GM21825 (cell line): ENCODE measurements at regions not wholly inside any gene's neighbourhood (a gene's known extent, or its start where the extent isn't known, plus 50 kb on each side); places are given as distances from the start of the nearest gene placed in this dataset.
"Not testable (repeated sequence)": the region's sequence is repeated elsewhere in the genome, so short reads cannot be mapped to it uniquely, and the experiment has no call there.

ENCODE experiments used
- ATAC-seq: cut with Tn5 transposase; IDR thresholded peaks from one replicate; pipeline ENCODE4 v1.9.1; 2021; ENCODE audit warnings: mild to moderate bottlenecking, moderate library complexity; ENCODE audit not compliant: unreplicated experiment

DNA sequence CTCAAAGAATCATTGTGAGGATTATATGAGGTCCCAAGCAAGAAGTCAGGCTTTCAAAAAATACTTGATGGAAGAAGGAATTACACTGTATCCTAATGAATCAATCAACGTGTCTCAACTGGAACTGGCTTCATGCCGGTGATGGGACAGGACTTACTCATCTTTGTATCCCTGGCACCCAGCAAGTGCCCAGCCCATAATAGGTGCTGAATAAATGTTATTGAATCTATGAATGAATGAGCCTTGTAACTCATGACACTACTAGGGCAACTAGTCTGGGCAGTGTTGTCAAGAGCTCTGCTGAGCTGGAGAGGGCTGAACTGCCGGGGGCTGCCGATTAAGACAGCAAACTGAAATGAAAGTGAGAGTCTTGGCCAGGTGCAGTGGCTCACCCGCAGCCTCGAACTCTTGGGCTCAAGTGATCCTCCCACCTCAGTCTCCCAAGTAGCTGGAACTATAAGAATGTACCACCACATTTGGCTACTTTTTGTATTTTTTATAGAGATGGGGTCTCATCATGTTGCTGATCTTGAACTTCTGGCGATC is 87.2 kb upstream of the KIF5B start:
- no peak for ATAC-seq

GRCh38 chr10:32142646-32143045 is 86.4 kb upstream of the KIF5B start:
- no peak for ATAC-seq

- no peak for ATAC-seq
These were observed 85.0 kb upstream of the KIF5B start for GRCh38 chr10:32141018-32141807.

- ATAC-seq, result no peak
These were observed 84.2 kb upstream of the KIF5B start for GRCh38 chr10:32140403-32140802.

GRCh38 chr10:32139223-32140073 is 83.2 kb upstream of the KIF5B start:
- ATAC-seq, result no peak

DNA sequence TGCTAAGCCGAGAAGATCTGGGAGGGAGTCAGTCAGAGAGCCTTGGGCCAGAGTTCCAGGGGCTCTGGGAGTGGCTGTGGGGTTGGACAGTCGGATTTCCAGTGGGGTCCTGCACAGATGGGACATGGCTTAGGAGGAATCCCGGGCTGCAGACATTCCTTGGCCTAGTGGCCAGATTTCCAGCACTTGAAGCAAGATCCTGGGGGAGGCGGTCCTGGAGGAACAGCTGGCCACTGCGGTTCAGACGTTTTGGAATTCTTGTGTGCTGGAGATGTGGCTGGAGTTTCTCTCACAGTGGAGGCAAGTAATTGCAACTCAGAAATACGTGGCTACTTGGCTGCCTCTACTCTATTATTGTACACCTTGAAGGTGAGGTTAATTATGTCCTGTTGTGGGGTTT is 80.7 kb upstream of the KIF5B start:
- not testable (repeated sequence) for ATAC-seq

GRCh38 chr10:32135796-32136195 is 79.6 kb upstream of the KIF5B start:
- ATAC-seq, result not testable (repeated sequence)

DNA sequence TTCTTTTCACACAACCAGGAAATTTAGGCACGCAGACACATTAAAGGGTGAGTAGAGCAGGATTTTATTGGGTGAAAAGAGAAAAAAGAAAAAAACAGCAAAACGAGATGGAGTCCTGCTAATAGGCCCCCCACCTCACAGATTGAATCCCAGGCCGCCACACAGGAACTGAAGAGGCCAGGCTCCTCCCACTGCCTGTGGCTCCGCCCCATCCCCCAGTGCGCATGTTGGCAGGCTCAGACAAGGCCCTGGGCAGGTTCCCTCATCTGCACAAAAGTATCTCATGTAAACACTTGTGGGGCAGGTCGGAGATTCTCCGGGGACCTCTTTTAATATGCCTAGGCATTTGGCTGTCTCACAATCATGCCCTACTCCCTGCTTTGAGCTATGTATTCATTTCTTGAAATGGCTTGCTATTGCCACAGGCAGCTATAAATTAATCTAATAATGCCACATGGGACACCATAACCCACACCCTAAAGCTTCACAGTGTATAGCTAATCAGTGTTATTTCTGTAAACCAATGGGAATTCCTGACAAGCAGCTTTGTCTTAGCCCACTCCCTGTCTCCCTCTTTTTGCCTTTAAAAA is 76.2 kb upstream of the KIF5B start:
- ATAC-seq, result no peak

GRCh38 chr10:32131388-32131787 is 75.2 kb upstream of the KIF5B start:
- ATAC-seq, result no peak

GRCh38 chr10:32130788-32131187 is 74.6 kb upstream of the KIF5B start:
- no peak for ATAC-seq

DNA sequence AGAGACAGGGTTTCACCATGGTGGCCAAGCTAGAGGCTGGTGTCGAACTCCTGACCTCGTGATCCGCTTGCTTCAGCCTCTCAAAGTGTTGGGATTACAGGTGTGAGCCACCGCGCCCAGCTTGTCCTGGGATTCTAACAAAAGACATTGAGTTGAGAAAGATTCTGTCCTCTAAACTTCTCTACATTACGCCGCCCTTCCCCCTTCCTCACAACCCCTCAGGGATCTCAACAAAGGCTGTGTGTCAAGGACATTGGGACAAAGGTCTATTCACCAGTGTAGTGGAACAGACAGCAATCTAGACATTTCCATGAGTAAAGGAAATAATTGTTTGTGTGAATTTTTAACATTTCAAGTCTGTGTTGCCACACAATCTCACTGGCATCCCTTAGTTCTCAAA is 68.8 kb upstream of the KIF5B start:
- no peak for ATAC-seq

DNA sequence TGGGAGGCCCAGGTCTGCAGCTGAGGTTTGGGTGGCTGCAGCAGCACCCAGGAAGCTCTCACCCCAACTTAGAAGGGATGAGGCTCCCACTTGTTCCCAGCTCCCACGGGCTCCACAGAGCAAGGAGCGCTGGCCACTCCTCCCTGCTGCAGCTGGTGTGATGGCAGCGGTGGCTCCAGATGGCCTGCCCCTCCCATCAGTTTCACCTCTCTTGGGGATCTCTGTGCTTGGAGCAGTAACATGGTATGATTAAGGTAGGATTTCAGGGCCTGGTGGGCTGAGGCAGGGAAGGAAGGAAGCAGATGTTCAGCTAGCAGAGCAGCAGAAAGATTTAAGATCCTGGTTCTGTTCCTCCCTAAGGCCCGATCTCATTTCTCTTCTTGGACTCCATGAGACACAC is 66.8 kb upstream of the KIF5B start:
- no peak for ATAC-seq

GRCh38 chr10:32121648-32122047 is 65.4 kb upstream of the KIF5B start:
- no peak for ATAC-seq

DNA sequence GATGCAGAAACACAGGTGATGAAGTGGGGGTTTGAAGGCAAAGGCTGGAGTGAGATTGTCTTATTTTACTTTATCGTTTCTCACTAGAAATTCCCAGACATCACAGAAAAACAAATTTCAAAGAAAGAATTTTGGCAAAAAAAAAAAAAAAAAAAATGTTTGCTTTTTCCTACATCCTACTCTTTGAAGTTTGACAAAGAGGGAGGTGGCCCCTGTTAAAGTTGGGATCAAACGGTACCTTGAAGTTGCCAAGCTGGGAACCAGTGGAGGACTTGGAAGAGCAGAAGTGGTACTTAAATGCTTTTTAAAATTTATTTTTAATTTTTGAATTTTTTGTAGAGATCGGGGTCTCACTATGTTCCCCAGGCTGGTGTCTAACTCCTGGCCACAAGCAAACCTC is 63.9 kb upstream of the KIF5B start:
- ATAC-seq, result no peak

GRCh38 chr10:32114508-32114907 is 58.3 kb upstream of the KIF5B start:
- no peak for ATAC-seq

- no peak for ATAC-seq
These were observed 55.8 kb upstream of the KIF5B start for GRCh38 chr10:32112055-32112454.

DNA sequence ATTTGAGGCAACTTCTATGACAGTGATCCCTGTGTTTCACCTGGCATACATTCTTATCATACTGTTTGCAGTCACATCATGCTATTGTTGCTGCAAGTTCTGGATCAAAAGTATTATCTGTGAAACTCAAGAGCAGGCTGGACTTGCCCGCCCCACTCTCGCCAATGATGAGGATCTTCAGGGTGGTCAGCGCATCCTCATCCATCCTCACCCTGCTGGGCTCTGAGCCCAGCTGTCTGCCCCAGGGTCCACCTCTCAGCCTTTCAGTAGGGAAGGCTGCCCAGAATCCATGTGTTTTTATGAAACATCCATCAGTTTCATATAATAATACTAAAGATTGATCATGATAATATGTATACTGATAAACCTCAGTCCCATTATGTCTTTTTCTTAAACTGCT is 55.4 kb upstream of the KIF5B start:
- ATAC-seq, result no peak

GRCh38 chr10:32110790-32111189 is 54.6 kb upstream of the KIF5B start:
- ATAC-seq, result no peak

DNA sequence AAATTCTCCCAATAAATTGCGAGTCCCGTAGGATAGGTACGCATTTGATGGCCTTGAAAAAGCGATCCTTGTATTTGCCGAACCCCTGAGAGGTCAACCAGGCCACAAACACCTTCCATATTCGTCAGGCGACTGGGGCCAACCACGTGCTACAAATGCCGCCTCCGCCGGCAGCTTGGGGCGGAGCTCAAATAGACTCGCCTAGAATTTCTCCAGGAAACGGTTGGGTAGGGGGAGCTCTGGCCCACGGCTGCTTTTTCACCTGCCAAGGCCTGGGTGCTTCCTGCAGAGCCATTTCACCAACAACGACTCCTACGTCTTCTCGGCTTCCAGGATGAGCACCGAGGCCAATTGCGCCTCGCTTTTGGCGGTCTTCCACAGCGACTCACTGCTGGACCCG is 53.4 kb upstream of the KIF5B start:
- no peak for ATAC-seq
